Breast epithelium (tissue), 3 donors: ENCODE measurements at regions not wholly inside any gene's neighbourhood (a gene's known extent, or its start where the extent isn't known, plus 50 kb on each side); places are given as distances from the start of the nearest gene placed in this dataset.

Experiments
- CTCF ChIP-seq, 3 donors: fragments of 450-650 bp; IDR thresholded peaks; one replicate each; pipeline ENCODE4 v1.5.1; 2016 to 2017; ENCODE audit warnings: antibody characterized with exemption in 3 of 3, mild to moderate bottlenecking in 3 of 3, moderate library complexity in 3 of 3
- POLR2A ChIP-seq: fragments of 450-650 bp; IDR thresholded peaks from one replicate; pipeline ENCODE4 v1.6.1; 2016; ENCODE audit warnings: antibody characterized with exemption, mild to moderate bottlenecking, moderate library complexity
- POLR2AphosphoS5 ChIP-seq, 3 donors: sonication (generic); formaldehyde crosslinking; IDR thresholded peaks; one replicate each; pipeline ENCODE4 v1.6.1; 2017; ENCODE audit warnings: antibody characterized with exemption in 3 of 3

DNA sequence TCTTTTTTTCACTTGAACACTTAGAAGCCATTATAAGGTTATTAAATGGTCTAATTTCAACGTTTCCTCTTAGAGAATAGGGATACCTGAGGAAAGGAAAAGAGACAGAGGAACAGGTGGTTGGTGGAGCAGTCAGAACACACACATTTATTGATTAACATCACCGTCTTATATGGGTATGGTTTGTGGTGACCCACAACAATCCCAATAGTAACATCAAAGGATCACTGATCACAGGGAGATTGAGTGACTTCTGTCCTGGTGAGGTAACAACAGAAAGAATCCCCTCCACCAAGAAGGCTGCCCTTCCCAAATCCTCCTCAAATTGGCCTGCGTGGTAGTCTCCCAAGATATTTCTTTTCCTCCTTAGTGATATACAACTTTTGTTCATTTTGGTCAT lies 474.0 kb downstream of the PLPP3 start:
- TF ChIP-seq POLR2AphosphoS5 (IDR thresholded peaks at IDR 0.05) = no peak
- TF ChIP-seq POLR2A = no peak
- TF ChIP-seq CTCF (IDR thresholded peaks at IDR 0.05) = no peak
